ENCODE measurements at regions not wholly inside any gene's neighbourhood (a gene's known extent, or its start where the extent isn't known, plus 50 kb on each side); places are given as distances from the start of the nearest gene placed in this dataset.

DNA sequence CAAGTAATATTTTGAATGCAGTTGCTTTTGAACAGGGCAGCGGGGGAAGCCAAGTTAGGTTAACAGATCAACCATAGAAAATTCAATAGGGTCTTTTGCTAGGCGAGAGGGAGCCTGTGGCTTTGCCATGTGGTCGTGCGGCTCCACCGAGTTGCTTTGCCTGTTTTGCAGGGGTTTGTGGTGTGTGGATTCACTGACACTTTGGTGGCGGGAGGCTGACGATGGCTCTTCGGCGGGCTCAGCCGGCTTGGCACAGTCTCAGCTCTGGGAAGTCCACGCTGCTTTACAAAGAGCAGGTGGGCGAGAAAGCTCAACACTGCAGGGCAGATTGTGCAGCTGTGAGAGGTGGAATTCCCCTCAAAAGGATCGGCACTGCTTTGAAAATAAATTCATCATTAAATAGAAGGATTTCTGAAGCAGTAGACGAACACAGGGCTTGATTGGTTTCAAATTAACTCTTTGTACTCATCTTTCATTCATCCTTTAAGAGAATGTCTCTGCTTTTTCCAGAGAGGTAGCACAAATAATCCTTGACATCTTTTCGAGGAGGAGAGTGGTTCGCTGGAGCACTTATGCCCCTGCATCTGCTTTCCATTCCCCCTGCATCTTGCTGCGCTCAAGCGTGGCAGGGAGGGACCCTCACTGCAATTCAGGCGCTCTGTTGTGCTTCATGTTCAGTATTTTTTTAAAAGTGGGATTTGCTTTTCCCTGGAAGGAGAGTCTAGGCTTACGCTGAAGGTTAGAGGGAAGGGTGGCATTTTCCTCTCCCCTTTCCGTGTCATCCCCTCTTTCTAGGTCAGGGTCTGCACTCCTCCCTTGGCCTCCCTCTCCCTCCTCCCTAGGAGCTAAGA lies 201.8 kb upstream of the LEF1 start:
- peaks cover 28% of the 10 kb centered on the region for H3K27me3 Mint-ChIP-seq
- Histone ChIP-seq H3K27me3 (ENCODE audit: control insufficient read depth, insufficient read depth, low read length) (no peaks in the 10 kb centered on the region), H3K4me3 (ENCODE audit: low read depth, low read length) (peak overlapping the region; percentile 4), H3K9me3 (ENCODE audit: control insufficient read depth in 2 of 2, low read length in 2 of 2) (no peaks in the 10 kb centered on the region), H3K4me1 (ENCODE audit: control insufficient read depth, insufficient read depth, low read length, poor library complexity, severe bottlenecking) (peaks cover 7% of the 10 kb centered on the region), H3K27ac (ENCODE audit: insufficient read depth, low read length, poor library complexity, severe bottlenecking) (no peak overlapping the region), H3K36me3 (ENCODE audit: control insufficient read depth, insufficient read depth, low read length) (no peaks in the 10 kb centered on the region)
- no peak for DNase-seq
- peak overlapping the region; percentile 9 to 65 (median 43) for H3K27ac Mint-ChIP-seq
- peaks cover 3% of the 10 kb centered on the region for H3K36me3 Mint-ChIP-seq
- peaks cover 0 to 2% (median 0%) of the 10 kb centered on the region in 7 donors for H3K9me3 Mint-ChIP-seq
- peak overlapping the region; percentile 34 to 90 (median 80) for H3K4me3 Mint-ChIP-seq
- peaks cover 5 to 30% (median 10%) of the 10 kb centered on the region in 4 donors for H3K4me1 Mint-ChIP-seq
- peak in 1 of 2 donors; percentile 49 for ATAC-seq (ENCODE audit: low read depth in 2 of 2)

DNA sequence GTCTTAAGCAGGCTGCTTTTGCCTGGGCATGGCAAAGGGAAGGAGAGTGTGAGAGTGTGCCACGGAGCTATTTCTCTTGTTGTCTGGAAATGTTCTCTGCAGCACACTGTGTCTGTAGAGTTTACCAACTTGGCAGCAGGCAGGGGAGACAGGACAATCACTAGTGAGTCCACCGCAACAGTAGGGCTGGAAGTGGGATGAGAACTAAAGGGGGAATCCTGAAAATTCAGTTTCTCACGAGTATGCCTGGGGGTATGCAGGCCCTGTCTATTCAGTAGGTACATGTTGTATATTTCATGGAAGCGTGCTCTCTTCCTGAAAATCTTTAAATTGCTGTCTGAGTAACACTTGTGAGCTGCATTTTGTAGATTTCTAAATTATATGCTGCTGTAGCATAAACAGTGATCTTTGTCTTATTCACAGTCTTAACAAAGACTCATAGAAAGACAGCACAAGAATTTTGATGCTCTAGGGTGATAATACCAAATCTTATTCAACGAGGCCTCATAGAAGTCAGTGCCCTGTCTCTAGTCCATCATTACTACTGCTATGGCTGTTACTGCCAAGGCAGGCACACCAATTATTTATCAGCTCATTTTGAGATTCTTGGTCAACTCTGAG lies 200.4 kb upstream of the LEF1 start:
- no peak overlapping the region for H3K4me3 ChIP-seq (ENCODE audit: low read depth, low read length)
- Mint-ChIP-seq H3K27me3 (peaks cover 28% of the 10 kb centered on the region), H3K4me3 (no peak overlapping the region), H3K36me3 (peaks cover 3% of the 10 kb centered on the region), H3K27ac (peak overlapping the region in 1 of 3 donors; percentile 9), H3K9me3 (peaks cover 0 to 2% (median 0%) of the 10 kb centered on the region in 7 donors), H3K4me1 (peaks cover 5 to 30% (median 10%) of the 10 kb centered on the region in 4 donors)
- no peak for DNase-seq
- H3K36me3 ChIP-seq (ENCODE audit: control insufficient read depth, insufficient read depth, low read length) = no peaks in the 10 kb centered on the region
- no peaks in the 10 kb centered on the region for H3K27me3 ChIP-seq (ENCODE audit: control insufficient read depth, insufficient read depth, low read length)
- peaks cover 7% of the 10 kb centered on the region for H3K4me1 ChIP-seq (ENCODE audit: control insufficient read depth, insufficient read depth, low read length, poor library complexity, severe bottlenecking)
- ATAC-seq (ENCODE audit: low read depth in 2 of 2) = no peak
- H3K27ac ChIP-seq (ENCODE audit: insufficient read depth, low read length, poor library complexity, severe bottlenecking) = no peak overlapping the region
- no peaks in the 10 kb centered on the region for H3K9me3 ChIP-seq (ENCODE audit: control insufficient read depth in 2 of 2, low read length in 2 of 2)

DNA sequence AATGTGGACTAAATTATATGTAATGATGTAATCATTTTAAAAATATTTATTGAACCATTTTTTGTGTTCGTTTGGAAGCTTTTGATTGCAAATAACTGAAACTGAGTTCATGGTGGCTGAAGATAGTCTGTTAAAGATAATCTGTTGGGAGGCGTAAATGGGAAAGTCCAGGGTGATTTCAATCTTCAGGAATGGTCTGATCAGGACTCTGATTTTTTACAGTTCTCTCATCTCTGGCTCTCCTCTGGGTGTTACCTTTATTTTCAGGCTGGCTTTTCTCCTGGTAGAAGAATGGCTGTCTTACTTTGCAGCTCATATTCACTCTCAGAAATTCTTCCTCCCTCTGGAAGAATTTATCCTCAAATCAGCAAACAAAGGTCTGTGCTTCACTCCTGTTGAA lies 199.0 kb upstream of the LEF1 start:
- no peaks in the 10 kb centered on the region for H3K9me3 ChIP-seq (ENCODE audit: control insufficient read depth in 2 of 2, low read length in 2 of 2)
- Mint-ChIP-seq H3K4me3 (no peak overlapping the region), H3K9me3 (peaks cover 0 to 3% (median 0%) of the 10 kb centered on the region in 7 donors), H3K27ac (no peak overlapping the region), H3K4me1 (peaks cover 0 to 24% (median 3%) of the 10 kb centered on the region in 4 donors), H3K36me3 (peaks cover 3% of the 10 kb centered on the region), H3K27me3 (peaks cover 28% of the 10 kb centered on the region)
- H3K4me3 ChIP-seq (ENCODE audit: low read depth, low read length) = no peak overlapping the region
- H3K36me3 ChIP-seq (ENCODE audit: control insufficient read depth, insufficient read depth, low read length) = no peaks in the 10 kb centered on the region
- no peak overlapping the region for H3K27ac ChIP-seq (ENCODE audit: insufficient read depth, low read length, poor library complexity, severe bottlenecking)
- ATAC-seq (ENCODE audit: low read depth in 2 of 2) (no peak), DNase-seq (no peak)
- peaks cover 4% of the 10 kb centered on the region for H3K4me1 ChIP-seq (ENCODE audit: control insufficient read depth, insufficient read depth, low read length, poor library complexity, severe bottlenecking)
- H3K27me3 ChIP-seq (ENCODE audit: control insufficient read depth, insufficient read depth, low read length) = no peaks in the 10 kb centered on the region

DNA sequence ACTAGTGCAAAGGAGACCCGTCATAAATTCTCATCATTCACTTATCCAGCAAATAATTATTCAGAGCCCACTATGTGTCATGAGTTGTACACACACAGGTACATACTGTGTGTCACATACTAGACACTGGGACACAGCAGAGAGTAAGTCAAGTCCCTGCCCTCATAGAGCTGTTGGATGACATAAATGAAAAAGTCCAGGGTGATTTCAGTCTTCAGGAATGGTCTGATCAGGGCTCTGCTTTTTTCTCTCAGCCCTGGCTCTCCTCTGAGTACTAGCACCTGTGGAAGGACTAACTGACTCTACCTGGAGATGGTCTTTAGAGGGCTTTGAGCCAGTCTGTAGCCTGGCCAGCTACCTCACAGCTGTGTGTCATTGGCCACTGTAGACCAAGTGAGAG lies 198.0 kb upstream of the LEF1 start:
- peak overlapping the region in 1 of 3 donors; percentile 49 for H3K27ac Mint-ChIP-seq
- Histone ChIP-seq H3K4me3 (ENCODE audit: low read depth, low read length) (no peak overlapping the region), H3K9me3 (ENCODE audit: control insufficient read depth in 2 of 2, low read length in 2 of 2) (no peaks in the 10 kb centered on the region), H3K27ac (ENCODE audit: insufficient read depth, low read length, poor library complexity, severe bottlenecking) (no peak overlapping the region), H3K36me3 (ENCODE audit: control insufficient read depth, insufficient read depth, low read length) (no peaks in the 10 kb centered on the region), H3K4me1 (ENCODE audit: control insufficient read depth, insufficient read depth, low read length, poor library complexity, severe bottlenecking) (peaks cover 1% of the 10 kb centered on the region), H3K27me3 (ENCODE audit: control insufficient read depth, insufficient read depth, low read length) (no peaks in the 10 kb centered on the region)
- DNase-seq (no peak), ATAC-seq (ENCODE audit: low read depth in 2 of 2) (no peak)
- peaks cover 0 to 30% (median 5%) of the 10 kb centered on the region in 4 donors for H3K4me1 Mint-ChIP-seq
- no peak overlapping the region for H3K4me3 Mint-ChIP-seq
- H3K9me3 Mint-ChIP-seq = peaks cover 0 to 3% (median 0%) of the 10 kb centered on the region in 7 donors
- H3K36me3 Mint-ChIP-seq = peaks cover 3% of the 10 kb centered on the region
- peaks cover 27% of the 10 kb centered on the region for H3K27me3 Mint-ChIP-seq

DNA sequence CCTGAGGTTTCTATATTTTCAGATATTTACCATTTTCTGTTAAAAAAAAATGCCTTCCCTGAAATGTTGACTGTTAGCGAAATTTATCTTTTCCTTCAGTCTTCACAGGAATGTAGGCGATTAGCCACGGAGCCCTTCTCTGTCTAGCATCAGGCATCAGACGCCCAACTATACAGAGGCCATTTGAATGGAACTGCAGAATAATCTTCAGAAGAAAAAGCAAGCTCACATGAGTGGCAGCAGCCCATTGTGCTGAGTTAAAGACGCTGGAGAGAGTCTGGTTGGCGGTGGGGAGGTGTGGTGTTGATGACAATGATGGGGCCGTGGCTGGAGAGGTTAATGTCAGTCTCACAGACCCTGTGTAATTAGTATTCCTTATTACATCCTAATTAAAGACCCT lies 196.8 kb upstream of the LEF1 start:
- Mint-ChIP-seq H3K4me1 (peaks cover 0 to 32% (median 11%) of the 10 kb centered on the region in 4 donors), H3K27ac (no peak overlapping the region), H3K9me3 (peaks cover 0 to 3% (median 0%) of the 10 kb centered on the region in 7 donors), H3K27me3 (peaks cover 18% of the 10 kb centered on the region), H3K4me3 (no peak overlapping the region), H3K36me3 (peaks cover 3% of the 10 kb centered on the region)
- no peak for ATAC-seq (ENCODE audit: low read depth in 2 of 2)
- DNase-seq = no peak
- H3K36me3 ChIP-seq (ENCODE audit: control insufficient read depth, insufficient read depth, low read length) = no peaks in the 10 kb centered on the region
- no peak overlapping the region for H3K4me3 ChIP-seq (ENCODE audit: low read depth, low read length)
- H3K27ac ChIP-seq (ENCODE audit: insufficient read depth, low read length, poor library complexity, severe bottlenecking) = no peak overlapping the region
- H3K9me3 ChIP-seq (ENCODE audit: control insufficient read depth in 2 of 2, low read length in 2 of 2) = no peaks in the 10 kb centered on the region
- peaks cover 13% of the 10 kb centered on the region for H3K4me1 ChIP-seq (ENCODE audit: control insufficient read depth, insufficient read depth, low read length, poor library complexity, severe bottlenecking)
- no peaks in the 10 kb centered on the region for H3K27me3 ChIP-seq (ENCODE audit: control insufficient read depth, insufficient read depth, low read length)

DNA sequence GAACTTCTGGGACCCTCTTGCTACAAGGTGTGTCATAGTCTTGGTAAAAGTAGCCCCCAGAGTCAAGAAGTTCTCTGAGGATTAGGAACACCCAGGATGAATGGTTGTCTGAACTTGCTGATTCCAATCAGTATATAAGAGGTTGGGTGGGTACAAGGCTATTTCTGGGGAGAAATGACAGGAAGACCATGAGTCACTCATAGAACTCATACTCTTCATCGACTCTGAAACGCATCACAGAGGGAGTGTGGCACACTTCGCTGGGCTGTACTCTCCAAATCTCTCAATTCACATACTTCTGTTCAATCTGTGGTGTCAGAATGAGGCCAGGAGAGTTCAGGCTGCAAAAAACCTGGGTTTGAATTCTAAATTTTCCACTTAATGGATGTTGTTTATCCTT lies 193.2 kb upstream of the LEF1 start:
- no peak overlapping the region for H3K4me3 Mint-ChIP-seq

DNA sequence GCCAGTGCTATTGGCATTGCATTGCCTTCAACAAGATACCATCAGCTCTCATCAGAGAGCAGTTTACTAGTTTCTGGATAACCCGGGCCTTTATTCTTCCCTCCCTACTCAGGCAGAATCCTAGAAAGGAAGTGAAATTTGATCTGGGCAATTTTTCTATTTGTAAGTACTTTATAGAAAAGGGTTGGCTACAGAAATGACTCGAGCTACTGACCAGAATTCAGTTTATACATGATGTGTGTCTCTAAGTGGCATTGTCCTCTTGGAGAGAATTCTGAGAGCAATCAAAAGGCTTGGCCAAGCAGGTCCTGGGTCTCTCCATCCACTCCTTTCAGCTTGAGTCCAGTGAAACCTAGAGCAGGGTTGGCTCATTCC lies 192.7 kb upstream of the LEF1 start:
- peaks cover 0 to 1% (median 0%) of the 10 kb centered on the region in 7 donors for H3K9me3 Mint-ChIP-seq
- Histone ChIP-seq H3K4me3 (ENCODE audit: low read depth, low read length) (no peak overlapping the region), H3K4me1 (ENCODE audit: control insufficient read depth, insufficient read depth, low read length, poor library complexity, severe bottlenecking) (peaks cover 27% of the 10 kb centered on the region), H3K27me3 (ENCODE audit: control insufficient read depth, insufficient read depth, low read length) (no peaks in the 10 kb centered on the region), H3K9me3 (ENCODE audit: control insufficient read depth in 2 of 2, low read length in 2 of 2) (no peaks in the 10 kb centered on the region), H3K27ac (ENCODE audit: insufficient read depth, low read length, poor library complexity, severe bottlenecking) (no peak overlapping the region), H3K36me3 (ENCODE audit: control insufficient read depth, insufficient read depth, low read length) (no peaks in the 10 kb centered on the region)
- no peaks in the 10 kb centered on the region for H3K27me3 Mint-ChIP-seq
- H3K27ac Mint-ChIP-seq = no peak overlapping the region
- no peak overlapping the region for H3K4me3 Mint-ChIP-seq
- no peak for ATAC-seq (ENCODE audit: low read depth in 2 of 2)
- no peaks in the 10 kb centered on the region for H3K36me3 Mint-ChIP-seq
- no peak for DNase-seq
- peaks cover 0 to 55% (median 25%) of the 10 kb centered on the region in 4 donors for H3K4me1 Mint-ChIP-seq

More for the DNA sequence above, 193.2 kb upstream of the LEF1 start:
- no peak overlapping the region for H3K27ac ChIP-seq (ENCODE audit: insufficient read depth, low read length, poor library complexity, severe bottlenecking)
- H3K4me1 ChIP-seq (ENCODE audit: control insufficient read depth, insufficient read depth, low read length, poor library complexity, severe bottlenecking) = peaks cover 27% of the 10 kb centered on the region
- Mint-ChIP-seq H3K9me3 (peaks cover 0 to 1% (median 0%) of the 10 kb centered on the region in 7 donors), H3K36me3 (no peaks in the 10 kb centered on the region), H3K27me3 (no peaks in the 10 kb centered on the region), H3K27ac (no peak overlapping the region), H3K4me1 (peaks cover 0 to 51% (median 23%) of the 10 kb centered on the region in 4 donors)
- no peaks in the 10 kb centered on the region for H3K27me3 ChIP-seq (ENCODE audit: control insufficient read depth, insufficient read depth, low read length)
- no peaks in the 10 kb centered on the region for H3K36me3 ChIP-seq (ENCODE audit: control insufficient read depth, insufficient read depth, low read length)
- no peak overlapping the region for H3K4me3 ChIP-seq (ENCODE audit: low read depth, low read length)
- DNase-seq (no peak), ATAC-seq (ENCODE audit: low read depth in 2 of 2) (no peak)
- no peaks in the 10 kb centered on the region for H3K9me3 ChIP-seq (ENCODE audit: control insufficient read depth in 2 of 2, low read length in 2 of 2)
